Ovary (tissue), 3 donors: ENCODE measurements at regions not wholly inside any gene's neighbourhood (a gene's known extent, or its start where the extent isn't known, plus 50 kb on each side); places are given as distances from the start of the nearest gene placed in this dataset.

Experiments used
- CTCF ChIP-seq, 3 donors: fragments of 450-650 bp in 2 of 3; fragments of 200-600 bp in 1 of 3; IDR thresholded peaks; one replicate each; pipeline versions ENCODE4 v1.5.1 to v1.8.0; 2016 to 2022; ENCODE audit warnings: antibody characterized with exemption in 3 of 3, mild to moderate bottlenecking in 1 of 3
- EP300 ChIP-seq: sonication (generic); formaldehyde crosslinking; IDR thresholded peaks from one replicate; pipeline ENCODE4 v1.6.1; 2017; ENCODE audit warnings: antibody characterized with exemption
- donor health status: DM: no; HTN: no; CAD: no.

GRCh38 chr7:76125560-76125959, 76.1 kb upstream of the SRRM3 start:
- TF ChIP-seq CTCF (IDR thresholded peaks at IDR 0.05) (no peak), EP300 (no peak)
